ENCODE measurements at regions not wholly inside any gene's neighbourhood (a gene's known extent, or its start where the extent isn't known, plus 50 kb on each side); places are given as distances from the start of the nearest gene placed in this dataset.

DNA sequence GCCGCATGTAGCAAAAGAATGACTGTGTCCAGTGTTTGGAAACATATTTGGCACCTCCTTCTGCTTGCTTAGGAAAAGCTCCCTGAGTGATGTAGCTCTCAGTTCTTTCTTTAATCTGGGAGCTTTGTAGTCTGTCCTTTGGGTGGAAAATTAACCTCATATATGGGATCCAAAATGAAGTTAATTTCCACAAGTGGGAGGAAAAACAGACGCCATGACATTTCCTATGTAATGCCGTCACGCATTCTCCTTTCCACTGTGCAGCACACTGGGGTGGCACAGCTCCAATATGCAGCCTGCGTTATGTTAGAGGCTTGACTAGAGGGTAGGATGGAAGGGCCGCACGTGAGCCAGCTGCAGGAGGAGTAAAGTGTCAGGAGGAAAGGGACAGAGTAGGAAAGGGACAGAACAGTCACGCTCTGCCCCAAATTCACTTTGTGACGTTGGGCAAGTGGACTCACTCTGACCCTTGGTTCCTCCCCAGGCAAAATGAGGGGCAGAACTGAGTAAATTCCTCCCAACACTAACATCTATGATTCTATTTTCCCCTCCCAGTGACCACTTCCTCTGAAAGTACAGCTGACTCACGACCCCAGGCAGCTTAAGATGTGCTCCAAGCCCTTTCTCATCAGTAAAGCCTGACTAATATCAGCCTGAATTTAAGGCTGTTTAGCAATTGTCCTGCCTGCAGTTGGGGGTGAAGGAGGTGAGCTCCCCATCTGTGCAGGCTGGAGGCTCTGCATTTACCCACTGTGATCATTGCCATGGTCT is 176.5 kb upstream of the PFN2 start:
- no peak overlapping the region for H3K56ac ChIP-seq (ENCODE audit: insufficient read length, low read depth, low read length)
- peaks cover 0 to 19% of the 10 kb centered on the region in 2 experiments for H3K4me1 Mint-ChIP-seq
- H3K4me3 Mint-ChIP-seq: no peak overlapping the region
- H3K36me3 Mint-ChIP-seq (ENCODE audit: insufficient read depth in 1 of 3, low read depth in 3 of 3): no peaks in the 10 kb centered on the region
- no peak overlapping the region for H3K23ac ChIP-seq (ENCODE audit: insufficient read length, low read depth, low read length)
- no peaks in the 10 kb centered on the region for H3K79me2 ChIP-seq (ENCODE audit: insufficient read depth, low read length)
- TF ChIP-seq CTCF (conservative IDR thresholded peaks at IDR 0.05): no peak
- WGBS (ENCODE audit: extremely low coverage, insufficient read length, low lambda C conversion rate): no CpG with 5 or more reads among the region's 10 CpGs
- no peak overlapping the region for H3K27ac ChIP-seq (ENCODE audit: insufficient read length, low read depth, low read length)
- H3K18ac ChIP-seq (ENCODE audit: insufficient read length, low read depth, low read length): no peak overlapping the region
- H2BK15ac ChIP-seq (ENCODE audit: low read depth, low read length): no peak overlapping the region
- H3K14ac ChIP-seq (ENCODE audit: insufficient read depth, low read length): no peak overlapping the region
- no peaks in the 10 kb centered on the region for H4K20me1 ChIP-seq (ENCODE audit: control insufficient read depth, insufficient read depth, insufficient read length)
- no peaks in the 10 kb centered on the region; a peak in 1 of 5 replicates for H3K9me3 Mint-ChIP-seq
- H3K23me2 ChIP-seq (ENCODE audit: insufficient read length, low read depth, low read length, poor library complexity, severe bottlenecking): no peaks in the 10 kb centered on the region
- H3K27ac Mint-ChIP-seq: no peak overlapping the region
- H3K4ac ChIP-seq (ENCODE audit: low read depth, low read length): no peak overlapping the region
- H4K8ac ChIP-seq (replicated peaks; ENCODE audit: insufficient read length, low read depth, low read length): no peak overlapping the region
- no peak overlapping the region for H2BK5ac ChIP-seq (ENCODE audit: insufficient read length, low read length)
- H3K9ac ChIP-seq (ENCODE audit: extremely low read depth, insufficient read length, low read length): no peak overlapping the region
- H3K4me2 ChIP-seq (ENCODE audit: insufficient read depth, insufficient read length, low read length): no peak overlapping the region
- DNase-seq: no peak
- H2BK12ac ChIP-seq (ENCODE audit: insufficient read length, low read depth, low read length): no peak overlapping the region
- no peaks in the 10 kb centered on the region for H3K27me3 ChIP-seq (ENCODE audit: insufficient read depth, low read length)
- H3K79me1 ChIP-seq (ENCODE audit: insufficient read depth, low read depth, low read length, poor library complexity, severe bottlenecking): no peaks in the 10 kb centered on the region
- no peaks in the 10 kb centered on the region for H3K27me3 Mint-ChIP-seq (ENCODE audit: low read depth)
- no peak overlapping the region for H2AK5ac ChIP-seq (ENCODE audit: insufficient read length, low read length)
- H3K9me3 ChIP-seq (ENCODE audit: control insufficient read depth, low read depth, low read length): no peaks in the 10 kb centered on the region
- H2BK20ac ChIP-seq (ENCODE audit: low read depth, low read length, poor library complexity, severe bottlenecking): no peak overlapping the region
- no peak overlapping the region for H3T11ph ChIP-seq (ENCODE audit: low read length)
- no peak overlapping the region for H4K5ac ChIP-seq (ENCODE audit: insufficient read length, low read depth, low read length)
- H2AFZ ChIP-seq (ENCODE audit: low read length): no peak overlapping the region
- H4K91ac ChIP-seq (ENCODE audit: insufficient read length, low read depth, low read length): no peak overlapping the region
- H3K4me1 ChIP-seq (ENCODE audit: insufficient read depth, low read length): no peaks in the 10 kb centered on the region
- H2BK120ac ChIP-seq (ENCODE audit: low read depth, low read length, poor library complexity, severe bottlenecking): no peak overlapping the region
